ENCODE measurements at regions not wholly inside any gene's neighbourhood (a gene's known extent, or its start where the extent isn't known, plus 50 kb on each side); places are given as distances from the start of the nearest gene placed in this dataset.

- Histone ChIP-seq H3K4me1 (no peaks in the 10 kb centered on the region), H3K27me3 (no peaks in the 10 kb centered on the region), H3K36me3 (no peaks in the 10 kb centered on the region), H3K9me3 (no peaks in the 10 kb centered on the region), H3K4me3 (no peak overlapping the region), H3K27ac (no peak overlapping the region)
- DNase-seq (ENCODE audit: low spot score): no peak
- no peak for TF ChIP-seq CTCF (IDR thresholded peaks at IDR 0.05)
These were observed 227.9 kb upstream of the G2E3 start for GRCh38 chr14:30331030-30331429.

DNA sequence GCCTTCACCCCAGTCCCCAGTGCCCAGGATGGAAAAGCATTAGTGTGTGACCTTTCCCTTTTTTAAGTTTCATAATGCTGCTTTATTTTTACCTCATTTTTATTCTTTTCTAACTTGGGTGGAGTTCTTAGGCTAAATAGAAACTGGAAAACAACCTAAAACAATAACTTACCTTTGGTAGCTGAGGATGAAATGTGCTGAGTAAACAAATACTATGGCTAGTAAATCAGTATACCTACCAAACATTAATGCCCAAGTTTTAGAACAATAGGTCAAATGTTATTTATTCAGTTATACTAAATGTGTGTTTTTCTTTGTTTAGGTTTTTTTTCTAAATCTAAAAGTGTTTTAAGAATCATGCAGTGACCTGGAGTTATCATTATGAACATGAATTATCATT, 226.6 kb upstream of the G2E3 start:
- Histone ChIP-seq H3K27me3 (no peaks in the 10 kb centered on the region), H3K27ac (no peak overlapping the region), H3K36me3 (no peaks in the 10 kb centered on the region), H3K9me3 (no peaks in the 10 kb centered on the region), H3K4me3 (no peak overlapping the region), H3K4me1 (no peaks in the 10 kb centered on the region)
- DNase-seq (ENCODE audit: low spot score): no peak
- no peak for TF ChIP-seq CTCF (IDR thresholded peaks at IDR 0.05)

DNA sequence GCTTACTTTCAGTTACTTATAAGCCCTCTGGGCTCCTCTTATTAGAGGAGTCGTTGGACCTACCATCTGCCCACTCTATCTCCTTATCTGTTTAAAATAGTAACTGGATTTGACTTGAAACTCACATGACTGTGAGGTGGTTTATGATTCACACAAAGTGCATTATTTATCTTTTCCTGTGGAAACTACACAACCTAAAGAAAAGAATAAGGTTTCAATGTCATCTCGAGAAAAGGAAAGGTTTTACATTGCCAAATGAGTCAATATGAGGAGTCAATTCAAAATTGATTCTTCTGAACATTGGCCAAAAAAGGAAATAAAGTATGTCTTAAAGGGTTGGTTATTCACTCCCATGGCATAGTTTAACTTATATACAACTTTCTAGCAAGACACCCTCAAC, 225.0 kb upstream of the G2E3 start:
- H3K36me3 ChIP-seq: no peaks in the 10 kb centered on the region

DNA sequence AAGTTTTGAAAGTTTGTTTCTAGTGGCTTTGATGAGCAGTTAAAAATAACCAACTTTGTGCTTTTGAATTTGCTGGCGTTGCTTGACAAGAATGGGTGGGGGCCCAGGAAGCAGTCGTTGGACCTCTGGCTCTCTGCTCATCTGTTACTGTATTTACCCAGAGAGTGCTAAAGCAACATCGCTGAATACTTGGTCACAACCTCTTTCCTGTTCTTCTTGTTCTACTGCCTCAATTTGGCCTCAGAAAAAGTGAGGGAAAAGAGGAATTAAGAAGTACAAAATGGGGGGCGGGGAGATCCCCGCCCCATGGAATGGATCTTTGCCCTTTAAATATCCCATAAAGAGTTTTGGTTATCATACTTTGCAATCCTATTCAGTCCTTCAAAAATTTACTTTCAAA, 221.5 kb upstream of the G2E3 start:
- no peak for DNase-seq (ENCODE audit: low spot score)
- H3K27me3 ChIP-seq: no peaks in the 10 kb centered on the region

More for the DNA sequence above, 225.0 kb upstream of the G2E3 start:
- no peak overlapping the region for H3K27ac ChIP-seq
- H3K27me3 ChIP-seq: no peaks in the 10 kb centered on the region
- no peaks in the 10 kb centered on the region for H3K9me3 ChIP-seq
- no peak for TF ChIP-seq CTCF (IDR thresholded peaks at IDR 0.05)
- DNase-seq (ENCODE audit: low spot score): no peak
- no peak overlapping the region for H3K4me3 ChIP-seq
- H3K4me1 ChIP-seq: no peaks in the 10 kb centered on the region

DNA sequence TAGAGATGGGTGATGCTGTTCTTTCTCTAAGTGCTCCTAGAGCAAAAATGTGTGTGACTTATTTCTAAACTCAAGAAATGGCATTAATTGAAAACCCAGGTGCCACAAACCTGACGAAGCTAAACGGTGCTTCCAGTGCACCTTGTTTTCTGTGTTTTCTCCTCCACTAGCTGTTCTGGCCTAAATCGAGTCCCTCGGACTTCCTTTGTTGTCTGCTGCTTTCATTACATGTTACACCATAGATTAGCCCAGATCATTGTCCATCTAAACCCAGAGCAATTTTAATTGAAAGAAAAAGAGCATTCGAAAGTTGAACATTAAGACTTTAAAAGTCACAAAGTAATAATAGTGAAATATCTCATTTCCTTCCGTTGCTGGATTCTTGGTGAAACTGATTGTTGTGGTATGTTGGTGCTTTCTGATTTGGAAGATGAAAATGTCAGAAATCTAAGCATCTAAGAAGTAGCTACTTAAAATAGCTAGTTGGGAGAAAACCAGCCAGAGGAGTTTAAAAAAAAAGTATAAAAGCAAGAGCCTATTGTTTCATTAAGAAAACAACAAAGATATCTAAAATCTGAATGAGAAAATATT, 219.6 kb upstream of the G2E3 start:
- no peaks in the 10 kb centered on the region for H3K27me3 ChIP-seq
- no peak for TF ChIP-seq CTCF (IDR thresholded peaks at IDR 0.05)
- no peaks in the 10 kb centered on the region for H3K9me3 ChIP-seq
- H3K4me3 ChIP-seq: no peak overlapping the region
- DNase-seq (ENCODE audit: low spot score): no peak
- H3K36me3 ChIP-seq: no peaks in the 10 kb centered on the region
- no peak overlapping the region for H3K27ac ChIP-seq
- H3K4me1 ChIP-seq: no peaks in the 10 kb centered on the region

More for the DNA sequence above, 221.5 kb upstream of the G2E3 start:
- no peak for TF ChIP-seq CTCF (IDR thresholded peaks at IDR 0.05)
- Histone ChIP-seq H3K27ac (no peak overlapping the region), H3K4me1 (no peaks in the 10 kb centered on the region), H3K4me3 (no peak overlapping the region), H3K9me3 (no peaks in the 10 kb centered on the region), H3K36me3 (no peaks in the 10 kb centered on the region)

DNA sequence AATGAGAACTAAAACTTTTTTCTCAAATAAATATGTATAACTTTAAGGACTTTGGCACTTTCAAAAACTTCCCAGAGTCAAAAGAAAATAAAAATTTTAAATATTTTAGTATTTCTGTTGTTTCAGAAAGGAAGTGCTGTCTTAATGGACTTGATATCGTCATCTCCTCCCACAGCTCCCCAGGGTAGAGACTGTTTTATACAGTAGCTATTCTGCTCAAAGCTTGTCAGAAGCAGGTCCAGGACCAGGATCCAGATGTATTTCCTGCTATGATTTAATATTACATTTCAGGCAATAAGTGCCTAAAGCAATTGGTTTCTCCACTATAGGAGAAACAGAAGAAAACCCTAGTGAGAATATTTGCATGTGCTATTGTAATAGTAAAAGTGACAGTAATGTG, 218.5 kb upstream of the G2E3 start:
- TF ChIP-seq CTCF (IDR thresholded peaks at IDR 0.05): no peak
- Histone ChIP-seq H3K27ac (no peak overlapping the region), H3K9me3 (no peaks in the 10 kb centered on the region), H3K36me3 (no peaks in the 10 kb centered on the region), H3K27me3 (no peaks in the 10 kb centered on the region), H3K4me1 (no peaks in the 10 kb centered on the region), H3K4me3 (no peak overlapping the region)
- no peak for DNase-seq (ENCODE audit: low spot score)

Data from right atrium auricular region (tissue), 2 donors.